GM18519 (cell line): ENCODE measurements at regions not wholly inside any gene's neighbourhood (a gene's known extent, or its start where the extent isn't known, plus 50 kb on each side); places are given as distances from the start of the nearest gene placed in this dataset.

Experiments
- ATAC-seq: cut with Tn5 transposase; IDR thresholded peaks from one replicate; pipeline ENCODE4 v1.9.1; 2021; ENCODE audit warnings: mild to moderate bottlenecking, moderate library complexity; ENCODE audit not compliant: unreplicated experiment, low FRiP score

DNA sequence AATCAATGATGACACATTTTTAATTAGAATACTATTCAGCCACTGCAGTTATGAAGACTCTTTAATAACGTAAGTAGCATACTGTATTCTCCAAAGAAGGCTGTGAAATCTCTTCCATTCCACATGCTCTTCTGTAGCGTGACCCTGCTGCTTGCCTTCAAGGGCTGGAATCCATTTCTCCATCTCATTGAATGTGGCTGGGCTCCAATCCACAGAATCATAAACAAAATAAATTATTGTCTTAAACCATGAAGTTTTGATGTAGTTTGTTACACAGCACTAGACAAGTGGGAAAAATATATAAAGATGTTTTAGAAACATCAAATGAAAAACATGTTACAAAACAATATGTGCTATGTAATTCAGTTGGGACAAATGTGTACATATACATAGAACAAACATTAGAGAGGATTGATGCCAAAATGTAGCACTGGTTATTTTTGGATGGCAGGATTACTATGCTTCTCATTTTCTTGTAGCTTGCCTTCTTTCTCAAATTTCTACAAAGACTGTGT lies 410.8 kb upstream of the PODXL start:
- ATAC-seq, result no peak

GRCh38 chr7:131964203-131964602 lies 407.8 kb upstream of the PODXL start:
- no peak for ATAC-seq

DNA sequence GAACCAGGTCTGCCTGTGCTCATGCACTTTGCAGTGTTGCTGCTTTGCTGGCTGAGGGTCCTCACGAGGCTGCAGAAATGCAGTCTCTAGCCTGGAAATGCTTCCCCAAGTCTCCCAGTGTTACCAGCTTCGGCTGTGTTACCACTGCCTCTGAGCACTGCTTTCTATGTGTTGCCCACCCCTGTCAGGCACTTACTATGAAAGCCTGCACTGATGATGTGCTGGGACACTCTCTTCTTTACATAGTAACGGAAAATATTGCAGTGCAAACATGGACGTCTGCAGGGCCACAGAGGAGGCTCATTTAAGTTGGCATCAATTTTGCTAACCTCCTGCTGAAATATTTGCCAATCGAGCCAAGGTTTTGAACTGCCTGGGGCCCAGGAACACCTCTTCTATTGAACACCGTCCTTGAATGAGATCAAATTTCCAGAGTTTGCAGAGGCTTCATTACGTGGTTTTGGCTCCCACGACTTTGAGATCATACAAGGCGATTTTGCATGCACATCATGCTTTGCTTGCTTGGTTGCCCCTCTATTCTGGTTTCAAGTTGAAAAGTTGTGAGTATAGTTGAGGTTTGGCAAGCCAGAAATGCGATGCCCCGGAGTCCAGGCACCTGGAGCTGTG lies 404.7 kb upstream of the PODXL start:
- ATAC-seq, result no peak

- ATAC-seq, result no peak
Observed at GRCh38 chr7:131959106-131959812, 402.8 kb upstream of the PODXL start.

DNA sequence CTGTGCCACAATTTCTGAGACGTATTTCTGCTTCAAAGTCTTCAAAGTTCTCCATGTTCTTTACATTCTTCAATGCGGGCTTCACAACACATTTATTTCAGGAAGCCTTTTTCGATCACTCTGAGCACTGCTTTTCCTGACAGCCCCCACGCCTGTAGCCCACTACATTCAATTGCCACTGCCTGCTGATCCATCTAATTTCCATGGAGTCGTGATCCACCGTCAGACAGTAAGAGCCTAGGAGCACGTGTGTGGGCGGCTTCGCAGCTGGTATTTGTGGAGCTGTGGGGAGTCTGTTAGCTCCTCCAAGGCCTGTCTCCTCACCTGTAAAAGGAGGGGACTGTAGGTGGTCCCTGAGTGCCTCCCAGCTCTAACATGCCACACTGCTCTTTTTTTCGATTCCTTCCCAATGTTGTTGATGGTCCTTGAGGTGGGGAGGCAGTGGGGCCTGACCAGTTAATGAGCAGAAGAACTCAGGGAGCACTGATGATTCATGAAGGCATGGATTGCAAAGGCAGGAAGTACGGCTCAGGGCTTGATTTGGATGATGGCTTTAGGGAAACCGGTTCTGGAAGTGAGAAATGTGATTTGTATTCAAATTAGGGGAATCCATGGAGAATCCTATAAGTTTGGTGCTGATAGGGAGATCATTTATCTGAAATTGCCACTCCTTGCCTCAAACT lies 401.1 kb upstream of the PODXL start:
- ATAC-seq, result no peak

DNA sequence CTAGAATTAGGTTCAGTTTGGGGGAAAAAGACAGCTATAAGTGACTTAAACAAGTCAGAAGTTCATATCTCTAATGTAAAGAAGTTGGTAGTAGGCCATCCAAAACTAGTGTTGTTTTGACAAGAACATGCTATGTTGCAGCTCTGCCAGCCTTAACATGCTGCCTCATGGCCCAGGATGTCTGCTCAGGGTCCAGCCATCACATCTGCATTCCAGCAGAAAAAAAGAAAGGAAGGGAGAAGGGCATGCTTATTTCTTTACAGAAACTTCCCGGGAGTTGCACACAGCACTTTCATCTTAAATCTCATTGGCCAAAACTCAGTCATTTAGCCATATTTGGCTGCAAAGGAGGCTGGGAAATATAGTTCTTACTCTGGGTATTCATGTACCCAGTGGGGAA lies 400.4 kb upstream of the PODXL start:
- ATAC-seq, result no peak

DNA sequence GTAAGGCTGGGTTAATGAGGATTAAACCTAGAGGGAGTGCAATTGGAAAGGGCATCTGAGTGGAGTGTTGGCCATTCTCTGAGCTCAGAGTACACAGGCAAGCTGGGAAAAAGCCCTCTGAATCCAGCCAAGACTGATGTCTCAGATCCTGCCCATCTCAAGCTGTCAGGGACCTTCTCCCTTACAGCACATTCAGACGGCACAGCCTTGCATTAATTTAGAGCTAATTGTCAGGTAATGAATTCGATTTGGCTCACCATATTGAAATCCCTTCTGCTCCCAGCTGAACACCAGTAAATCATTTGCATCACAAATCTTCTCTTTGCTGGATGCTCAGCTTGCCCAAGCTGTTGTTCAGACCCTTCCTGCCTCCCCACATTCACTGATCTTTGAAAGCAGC lies 399.3 kb upstream of the PODXL start:
- no peak for ATAC-seq

DNA sequence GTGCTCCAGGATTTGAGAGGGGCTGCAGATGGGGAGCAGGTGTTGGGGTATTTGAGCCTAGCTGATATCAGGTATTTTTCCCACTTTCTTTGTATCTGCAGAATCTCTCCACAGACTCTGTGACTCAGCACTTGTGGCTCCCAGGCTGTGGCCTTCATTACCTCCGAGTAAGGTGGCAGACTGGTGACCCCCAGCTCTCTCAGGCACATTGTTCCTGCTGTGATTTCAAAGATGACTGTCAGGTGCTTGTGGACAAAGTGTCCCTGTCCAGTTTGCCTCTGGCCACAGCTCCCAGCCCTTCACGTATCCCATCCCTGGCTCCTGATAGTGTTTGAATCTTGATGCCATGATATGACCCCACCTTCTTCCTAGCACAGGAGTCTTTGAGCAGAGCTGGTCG lies 396.8 kb upstream of the PODXL start:
- ATAC-seq, result no peak

DNA sequence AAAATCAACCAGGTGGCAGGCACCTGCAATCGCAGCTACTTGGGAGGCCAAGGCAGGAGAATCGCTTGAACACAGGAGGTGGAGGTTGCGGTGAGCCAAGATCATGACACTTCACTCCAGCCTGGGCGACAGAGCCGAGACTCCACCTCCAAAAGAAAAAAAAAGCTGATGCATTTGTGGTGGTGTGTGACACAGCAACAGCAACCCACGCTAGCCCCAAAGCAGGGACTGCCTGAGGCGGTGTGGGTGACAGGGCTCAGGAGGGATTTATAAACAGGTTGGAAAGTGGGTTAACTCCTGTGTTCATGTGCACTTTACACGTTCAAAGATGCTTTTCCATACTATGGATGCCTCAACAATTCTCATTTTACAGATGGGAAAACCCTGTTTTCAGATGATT lies 395.9 kb upstream of the PODXL start:
- no peak for ATAC-seq

- no peak for ATAC-seq
Observed at GRCh38 chr7:131950758-131951157, 394.3 kb upstream of the PODXL start.

- ATAC-seq, result no peak
Observed at GRCh38 chr7:131949659-131950058, 393.2 kb upstream of the PODXL start.

GRCh38 chr7:131948434-131949053 lies 392.1 kb upstream of the PODXL start:
- no peak for ATAC-seq

GRCh38 chr7:131947661-131948060 lies 391.2 kb upstream of the PODXL start:
- ATAC-seq, result no peak

DNA sequence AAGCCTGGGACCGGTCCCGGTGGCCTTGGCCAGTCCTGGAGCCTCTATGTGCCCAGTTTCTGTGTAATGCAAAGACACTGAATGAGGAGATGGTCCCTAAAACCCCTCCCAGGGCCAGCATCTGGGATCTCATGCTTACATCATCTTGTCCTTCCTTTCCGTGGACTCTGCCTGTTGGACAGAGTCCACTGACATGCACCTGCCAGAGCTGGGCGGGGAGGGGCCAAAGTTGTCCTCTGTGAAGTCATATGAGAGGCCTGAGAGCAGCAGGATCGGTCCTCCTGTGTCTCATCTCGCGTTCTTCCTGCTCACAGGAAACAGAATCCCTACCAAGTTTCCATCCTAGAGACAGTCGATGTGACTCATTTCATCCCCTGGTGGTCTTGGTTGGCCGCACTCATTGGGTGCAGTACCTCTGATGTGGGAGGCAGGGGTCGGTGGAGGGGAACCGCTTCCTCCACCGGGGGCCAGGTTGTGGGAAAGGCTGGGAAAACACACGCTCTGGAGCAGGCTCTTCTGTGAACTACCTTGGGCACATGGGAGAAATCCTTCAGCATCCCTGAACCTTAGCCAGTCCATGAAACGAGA lies 389.6 kb upstream of the PODXL start:
- no peak for ATAC-seq

DNA sequence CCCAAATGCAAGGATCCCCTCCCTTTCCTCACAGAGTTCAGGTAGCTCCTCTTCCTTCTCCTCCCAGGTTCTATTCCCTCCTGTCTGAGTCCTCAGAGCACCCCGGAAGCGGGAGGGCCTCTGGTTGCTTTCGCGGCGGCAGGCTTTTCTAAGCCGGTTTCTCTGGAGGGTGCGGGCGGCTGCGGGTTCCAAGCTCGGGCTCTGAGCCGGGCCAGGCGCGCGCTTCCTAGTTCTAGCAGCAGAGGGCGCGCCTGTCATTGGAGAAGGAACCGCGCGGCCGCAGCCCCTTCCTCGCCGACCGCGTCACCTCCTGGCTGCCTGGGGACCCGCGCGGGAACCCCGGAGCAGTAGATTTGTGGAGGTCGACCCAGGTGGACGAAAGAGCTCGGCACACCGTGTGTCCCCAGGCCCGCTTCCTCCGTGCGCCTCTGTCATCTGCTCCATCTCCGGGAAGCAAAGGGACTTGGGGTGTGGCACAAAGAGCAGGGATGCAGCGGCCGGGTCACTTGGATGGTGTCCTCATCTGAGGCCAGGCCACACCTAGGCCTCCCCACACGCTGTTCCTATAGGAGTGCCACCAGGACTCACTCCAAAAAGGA lies 389.0 kb upstream of the PODXL start:
- no peak for ATAC-seq

DNA sequence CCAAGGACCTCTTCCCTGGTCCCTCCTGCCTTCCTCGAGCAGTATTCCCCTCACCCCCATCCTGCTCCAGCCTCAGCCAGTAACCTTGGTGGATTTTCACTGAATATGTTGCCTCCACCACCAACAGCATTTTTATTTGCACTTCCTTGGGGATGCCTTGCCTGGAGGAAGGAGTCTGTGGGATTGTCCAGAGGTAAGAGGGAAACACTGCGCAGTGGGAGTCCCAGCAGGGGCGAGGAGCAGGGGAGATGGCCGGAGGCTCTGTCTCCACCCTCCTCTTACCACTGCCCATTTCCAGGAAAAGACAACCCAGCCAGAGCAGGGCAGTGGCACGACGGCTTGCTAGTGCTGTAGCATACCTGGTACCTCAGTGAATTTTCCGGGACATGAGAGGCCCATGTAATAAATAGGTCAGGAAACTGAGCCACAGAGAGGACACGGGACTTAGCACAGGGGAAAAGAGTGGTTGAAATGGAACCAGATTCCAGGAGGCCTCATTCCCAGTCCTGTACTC lies 388.2 kb upstream of the PODXL start:
- ATAC-seq, result no peak

GRCh38 chr7:131943646-131944045 lies 387.2 kb upstream of the PODXL start:
- ATAC-seq, result no peak

GRCh38 chr7:131943211-131943610 lies 386.8 kb upstream of the PODXL start:
- ATAC-seq, result no peak

DNA sequence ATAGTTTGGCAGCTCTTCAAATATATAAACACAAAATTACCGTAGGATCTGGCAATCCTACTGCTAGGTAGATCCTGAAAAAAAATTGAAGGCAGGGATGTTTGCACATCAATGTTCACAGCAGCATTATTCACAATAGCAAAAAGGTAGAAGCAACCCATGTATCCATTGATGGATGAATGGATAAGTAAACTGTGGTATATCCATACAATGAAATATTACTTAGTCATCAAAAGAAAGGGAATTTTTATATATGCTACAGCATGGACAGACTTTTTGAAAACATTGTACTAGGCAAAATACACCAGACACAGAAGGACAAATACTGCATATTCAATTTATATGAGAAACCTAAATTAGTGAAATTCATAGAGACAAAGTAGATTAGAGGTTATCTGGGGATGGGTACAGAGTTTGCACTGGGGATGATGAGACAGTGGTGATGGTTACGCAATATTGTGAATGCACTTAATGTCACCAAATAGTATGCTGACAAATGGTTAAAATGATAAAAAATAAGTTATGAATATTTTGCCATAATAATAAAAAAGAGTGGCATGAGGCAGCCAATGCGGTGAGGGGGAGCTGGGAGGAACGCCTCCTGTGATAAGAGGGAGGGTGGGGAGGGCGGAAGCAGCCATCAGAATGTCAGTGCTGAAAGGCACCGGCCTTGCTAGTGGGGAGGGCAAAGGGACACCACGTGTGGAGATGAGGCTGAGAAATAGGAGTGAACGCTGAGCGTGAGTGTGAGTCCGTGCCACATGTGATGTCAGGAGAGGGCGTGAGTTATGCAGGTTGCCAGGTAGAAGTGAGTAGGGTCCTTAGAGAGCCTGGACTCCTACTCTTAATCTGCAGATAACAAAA lies 386.1 kb upstream of the PODXL start:
- no peak for ATAC-seq
